Stimulated activated CD4-positive, alpha-beta T cell treated with anti-CD3 and anti-CD28 coated beads, Interleukin-2, amount 100 ng/mL, for 24 hours (primary cell): ENCODE measurements at regions not wholly inside any gene's neighbourhood (a gene's known extent, or its start where the extent isn't known, plus 50 kb on each side); places are given as distances from the start of the nearest gene placed in this dataset.
"Not testable (repeated sequence)": the region's sequence is repeated elsewhere in the genome, so short reads cannot be mapped to it uniquely, and the experiment has no call there.

ENCODE experiments used
- DNase-seq, 2 donors: peaks; one replicate each; pipeline ENCODE4 v3.0.0-alpha.2; 2020

DNA sequence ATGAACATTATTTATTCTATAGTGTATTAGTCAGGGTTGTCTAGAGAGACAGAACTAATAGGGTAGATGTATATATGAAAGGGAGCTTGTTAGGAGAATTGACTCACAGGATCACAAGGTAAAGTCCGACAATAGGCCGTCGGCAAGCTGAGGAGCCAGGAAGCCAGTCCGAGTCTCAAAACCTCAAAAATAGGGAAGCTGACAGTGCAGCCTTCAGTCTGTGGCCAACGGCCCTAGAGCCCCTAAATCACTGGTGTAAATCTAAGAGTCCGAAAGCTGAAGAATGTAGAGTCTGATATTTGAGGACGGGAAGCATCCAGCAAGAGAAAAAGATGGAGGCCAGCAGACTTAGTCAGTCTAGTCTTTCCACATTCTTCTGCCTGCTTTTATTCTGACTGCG lies 912.2 kb downstream of the FLRT2 start:
- no peak for DNase-seq

DNA sequence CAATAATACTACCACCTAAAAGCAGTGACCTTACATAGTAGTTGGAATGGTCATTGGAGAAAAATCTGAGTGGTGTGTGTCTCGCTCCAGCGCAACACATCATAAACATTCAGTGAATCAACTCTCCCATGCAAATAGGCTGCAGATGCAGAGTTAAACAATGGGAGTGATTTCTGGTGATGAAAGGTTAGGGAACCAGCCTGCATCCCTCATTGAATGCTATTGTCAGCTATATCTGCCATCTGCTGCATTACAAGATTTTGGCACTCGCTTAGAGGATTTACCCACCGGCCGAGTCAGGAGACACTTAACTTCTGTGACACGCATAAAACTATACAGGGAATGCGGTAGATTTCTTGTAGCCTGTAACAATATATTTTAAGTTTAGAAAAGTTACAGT lies 900.9 kb downstream of the FLRT2 start:
- DNase-seq: no peak

DNA sequence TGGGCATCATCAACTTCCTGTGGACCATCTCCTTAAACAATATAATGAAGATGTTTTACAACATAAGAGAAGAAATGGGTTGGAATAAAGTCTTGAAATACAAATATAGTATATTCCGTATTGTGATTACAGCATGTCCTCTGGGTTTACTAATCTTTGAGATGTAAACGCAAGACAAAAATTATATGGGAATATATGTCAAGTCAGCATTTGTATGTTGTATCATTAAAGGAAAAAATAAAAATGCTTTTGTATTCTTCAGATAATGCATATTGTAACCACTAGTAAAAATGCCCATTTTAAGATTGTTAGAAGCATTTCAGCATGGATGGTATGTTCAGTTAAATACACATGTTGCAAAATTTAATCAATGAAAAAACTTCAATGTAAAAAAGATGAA lies 893.3 kb downstream of the FLRT2 start:
- DNase-seq: no peak

DNA sequence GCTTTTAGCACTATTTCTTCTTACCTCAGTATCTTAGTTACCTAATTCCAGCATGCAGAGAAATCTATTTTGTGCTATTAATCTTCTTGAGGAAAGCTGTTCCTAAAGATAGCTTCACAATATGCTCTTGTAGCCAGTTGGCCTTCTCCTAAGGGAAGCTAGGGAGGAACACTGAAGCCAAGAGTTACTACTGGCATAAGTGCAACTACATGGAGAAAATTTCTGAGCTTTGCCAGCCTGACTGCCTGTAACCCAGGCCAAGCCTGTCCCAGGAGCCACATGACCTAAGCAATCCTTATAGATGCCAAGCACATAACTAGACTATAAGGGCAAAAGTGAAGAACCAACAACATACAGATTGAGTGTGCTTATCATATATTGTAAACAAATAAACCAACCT lies 890.2 kb downstream of the FLRT2 start:
- DNase-seq: no peak

DNA sequence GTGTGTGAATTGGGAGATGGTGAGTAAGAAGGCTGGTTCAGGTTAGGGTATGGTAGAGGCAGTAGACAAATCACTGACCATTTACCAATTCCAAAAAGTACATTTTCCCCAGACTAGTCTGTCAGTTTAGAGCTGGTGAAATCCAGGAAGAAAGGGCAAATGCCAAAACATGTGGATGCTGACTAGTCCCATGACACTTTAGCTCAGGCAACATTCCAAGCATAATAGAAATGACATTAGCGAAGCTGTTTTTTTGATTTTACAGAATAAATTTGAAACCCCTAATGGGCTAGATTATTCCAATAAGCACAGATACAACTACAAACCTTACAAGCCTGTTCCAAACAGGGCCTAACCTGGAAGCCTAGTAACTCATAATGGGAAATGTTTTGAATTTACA lies 884.2 kb downstream of the FLRT2 start:
- DNase-seq: no peak

DNA sequence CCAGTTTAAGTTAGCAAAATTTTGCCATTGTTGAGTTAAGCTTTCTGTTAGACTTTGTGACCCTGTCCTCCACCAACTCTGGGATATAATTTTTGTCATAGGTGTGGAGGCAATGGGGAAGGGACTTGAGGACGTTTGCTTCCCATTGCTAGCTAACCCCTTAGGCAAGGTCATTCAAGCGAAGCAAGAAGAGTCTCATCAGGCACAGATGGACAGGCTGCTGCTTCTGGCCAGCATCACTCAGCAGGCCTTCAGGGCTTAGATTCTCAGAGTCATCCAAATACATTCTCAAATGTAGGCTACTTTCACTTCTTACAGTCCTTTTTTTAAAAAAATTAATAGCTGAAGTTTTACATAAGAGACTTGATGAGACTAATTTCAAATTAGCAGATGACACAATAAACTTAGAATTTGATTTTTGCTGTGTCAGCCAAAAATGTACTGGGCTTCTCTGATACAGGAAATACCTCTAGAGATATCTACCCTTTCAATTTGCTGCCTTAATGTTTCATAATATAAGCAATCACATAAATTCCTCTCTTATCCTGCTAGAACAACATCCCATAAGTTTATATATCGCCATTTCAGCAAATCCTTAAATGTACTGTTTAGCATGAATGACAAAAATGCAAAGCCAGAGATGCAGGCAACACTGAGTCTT lies 875.2 kb downstream of the FLRT2 start:
- DNase-seq: no peak

DNA sequence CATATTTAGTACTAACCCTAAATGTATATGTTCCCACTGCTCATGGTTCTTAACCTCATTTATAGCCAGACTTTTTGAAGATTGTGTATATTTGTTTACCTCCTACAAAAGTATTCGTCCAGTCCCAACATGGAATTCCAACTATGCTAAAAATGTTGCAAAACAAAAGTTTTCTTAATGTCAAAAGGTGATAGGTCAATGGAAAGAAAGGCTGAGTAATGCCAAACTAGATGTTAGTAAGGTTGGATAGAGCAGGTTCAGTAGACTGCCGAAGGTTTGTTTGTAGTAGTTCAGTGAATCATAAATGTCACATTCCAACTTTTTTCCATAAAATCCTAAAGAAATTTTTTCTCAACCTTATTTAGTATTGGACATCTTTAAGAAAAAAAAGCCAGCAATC lies 874.5 kb downstream of the FLRT2 start:
- DNase-seq: no peak

DNA sequence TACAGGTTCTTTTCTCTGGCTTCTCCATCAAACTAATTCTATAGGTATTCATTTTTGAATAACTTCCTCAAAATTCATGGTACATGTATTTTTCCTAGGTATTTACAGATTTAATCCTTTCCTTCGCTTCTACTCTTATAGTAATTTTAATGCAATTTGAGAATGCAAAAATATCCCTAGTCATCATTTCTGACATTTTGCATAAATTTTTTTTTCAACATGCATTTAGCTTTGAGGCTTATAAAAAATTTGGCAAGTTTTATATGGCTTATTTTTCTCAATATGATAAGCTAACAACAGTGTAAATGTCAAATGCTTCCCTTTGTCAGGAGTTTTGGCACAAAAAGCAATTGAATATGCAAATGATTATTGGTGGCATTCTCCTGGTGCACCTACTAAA lies 872.6 kb downstream of the FLRT2 start:
- no peak for DNase-seq

DNA sequence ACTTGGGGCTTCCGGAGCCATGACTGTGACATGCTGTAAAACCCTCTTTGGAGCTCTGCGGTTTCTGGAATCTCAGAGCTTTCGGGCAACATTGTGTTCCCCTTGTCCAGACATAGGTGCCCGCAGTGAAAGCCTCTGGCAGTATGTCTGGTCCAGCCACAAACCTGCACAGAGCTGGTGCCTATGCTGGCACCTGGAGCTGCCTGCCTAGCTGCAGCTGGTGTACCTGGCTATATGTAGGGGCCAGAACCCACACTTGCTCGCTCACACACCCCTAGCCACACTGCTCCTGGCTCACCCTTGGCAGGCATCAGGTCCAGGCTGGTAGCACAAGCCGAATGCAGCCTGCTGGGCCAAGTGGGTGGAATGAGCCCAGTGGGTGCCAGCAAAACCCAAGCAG lies 861.1 kb downstream of the FLRT2 start:
- DNase-seq: no peak

DNA sequence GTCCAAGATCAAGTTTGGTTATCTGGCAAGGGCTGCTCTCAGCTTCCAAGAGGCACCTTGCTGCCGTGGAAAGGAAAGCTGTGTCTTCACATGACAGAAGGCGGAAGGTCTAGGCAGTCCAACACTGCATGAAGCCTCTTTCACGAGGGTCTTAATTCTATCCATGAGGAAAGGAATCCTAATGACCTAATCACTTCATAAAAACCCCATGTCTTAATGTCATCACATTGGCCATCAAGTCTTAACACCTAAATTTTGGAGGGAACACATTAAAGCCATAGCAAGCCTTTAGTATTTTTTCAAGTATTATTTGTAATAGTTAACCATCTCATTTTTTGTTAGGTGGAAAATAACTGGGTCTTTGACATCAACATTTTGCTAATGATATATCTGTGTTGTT lies 858.3 kb downstream of the FLRT2 start:
- no peak for DNase-seq

DNA sequence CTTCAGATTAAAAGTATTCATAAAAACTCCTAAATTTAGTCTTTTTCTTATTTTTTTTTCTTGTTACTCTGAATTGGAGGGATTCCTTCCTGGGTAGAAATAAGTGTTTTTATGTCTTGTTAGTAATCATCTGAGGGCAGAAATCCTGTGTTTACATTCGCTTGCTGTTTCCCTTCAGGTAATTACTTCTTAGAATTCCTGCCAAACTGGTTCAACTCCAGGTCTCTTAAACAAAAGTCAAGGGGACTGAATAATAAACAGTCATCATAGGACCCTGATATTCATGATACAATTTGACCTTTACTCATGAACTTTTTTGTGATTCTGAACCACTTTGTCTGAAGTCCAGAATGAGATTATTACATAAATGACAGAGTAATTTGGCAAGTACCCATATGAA lies 843.9 kb downstream of the FLRT2 start:
- no peak for DNase-seq

DNA sequence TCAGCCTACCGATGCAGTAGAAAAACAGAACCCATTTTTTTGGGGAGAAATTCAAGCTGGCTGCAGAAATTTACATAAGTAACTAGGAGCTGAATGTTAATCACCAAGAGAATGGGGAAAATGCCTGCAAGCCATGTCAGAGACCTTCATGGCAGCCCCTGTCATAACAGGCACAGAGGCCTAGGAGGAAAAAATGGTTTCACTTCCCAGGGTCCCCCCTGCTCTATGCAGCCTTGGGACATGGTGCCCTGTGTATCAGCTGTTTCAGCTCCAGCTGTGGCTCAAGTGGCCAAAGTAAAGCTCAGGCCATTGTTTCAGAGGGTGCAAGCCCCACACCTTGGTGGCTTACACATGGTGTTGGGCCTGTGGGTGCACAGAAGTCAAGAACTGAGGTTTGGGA lies 842.5 kb downstream of the FLRT2 start:
- DNase-seq: no peak

DNA sequence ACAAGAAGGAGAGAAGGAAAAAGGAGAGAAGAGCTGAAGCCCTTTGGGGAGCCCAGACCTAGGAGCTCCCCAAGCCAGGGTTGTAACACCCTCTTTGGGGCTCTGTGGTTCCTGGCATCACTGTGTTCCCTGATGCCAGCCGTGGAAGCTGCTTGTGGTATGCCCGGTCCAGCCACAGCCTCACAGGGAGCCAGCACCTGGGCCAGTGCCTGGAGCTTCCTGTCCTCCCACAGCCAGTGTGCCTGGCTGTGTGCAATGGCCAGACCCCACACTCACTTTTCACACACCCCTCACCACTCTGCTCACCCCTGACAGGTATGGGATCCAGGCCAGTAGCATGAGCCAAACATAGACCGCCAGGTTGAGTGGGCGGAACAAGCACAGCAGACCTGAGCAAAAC lies 834.7 kb downstream of the FLRT2 start:
- DNase-seq: no peak

DNA sequence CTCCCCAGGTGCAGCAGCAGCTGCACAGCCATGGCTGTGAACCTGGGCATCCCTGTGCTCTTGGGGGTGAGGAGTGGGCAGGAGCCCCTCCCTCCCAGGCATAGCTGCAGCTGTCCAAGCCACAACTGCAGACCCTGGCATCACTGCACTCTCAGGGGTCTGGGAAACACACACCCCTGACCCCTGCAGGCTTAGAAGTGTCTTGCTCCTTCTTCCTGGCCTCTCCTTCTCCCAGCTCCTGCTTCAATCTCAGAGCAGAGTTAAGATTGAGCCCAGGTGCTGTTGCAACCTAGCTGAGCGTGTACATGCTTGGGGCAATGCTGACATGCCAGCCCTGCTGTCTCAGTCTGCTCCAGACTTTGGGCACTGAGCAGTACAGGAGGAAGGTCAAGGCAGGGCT lies 833.6 kb downstream of the FLRT2 start:
- no peak for DNase-seq

DNA sequence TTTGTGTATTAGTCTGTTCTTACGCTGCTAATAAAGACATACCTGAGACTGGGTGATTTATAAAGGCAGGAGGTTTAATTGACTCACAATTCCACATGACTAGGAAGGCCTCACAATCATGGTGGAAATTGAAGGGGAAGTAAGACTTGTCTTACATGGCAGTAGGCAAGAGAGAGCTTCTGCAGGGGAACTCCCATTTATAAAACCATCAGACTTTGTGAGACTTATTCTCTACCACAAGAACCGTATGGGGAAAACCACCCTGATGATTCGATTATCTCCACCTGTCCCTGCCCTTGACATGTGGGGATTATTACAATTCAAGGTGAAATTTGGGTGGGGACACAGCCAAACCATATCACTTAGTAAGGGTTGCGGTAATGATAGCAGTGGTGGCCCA lies 833.1 kb downstream of the FLRT2 start:
- DNase-seq: no peak

DNA sequence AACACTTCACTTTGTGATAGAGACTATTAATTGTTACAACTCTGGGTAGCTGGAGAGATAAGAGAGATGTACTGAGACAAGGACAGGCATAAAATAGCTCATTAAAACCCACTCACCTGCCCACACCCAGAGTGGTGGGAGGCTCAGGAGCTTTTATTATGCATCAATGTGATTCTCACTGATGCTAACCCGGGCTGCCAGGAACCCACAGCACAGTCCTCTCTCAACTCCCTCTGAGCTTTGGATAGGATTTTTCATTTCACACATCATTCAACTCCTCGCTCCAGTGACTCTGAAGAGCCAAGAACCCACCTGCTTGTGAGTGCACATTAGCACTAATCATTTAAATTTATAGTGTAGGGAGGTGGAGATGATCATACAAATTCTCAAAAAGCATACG lies 827.9 kb downstream of the FLRT2 start:
- DNase-seq: no peak

DNA sequence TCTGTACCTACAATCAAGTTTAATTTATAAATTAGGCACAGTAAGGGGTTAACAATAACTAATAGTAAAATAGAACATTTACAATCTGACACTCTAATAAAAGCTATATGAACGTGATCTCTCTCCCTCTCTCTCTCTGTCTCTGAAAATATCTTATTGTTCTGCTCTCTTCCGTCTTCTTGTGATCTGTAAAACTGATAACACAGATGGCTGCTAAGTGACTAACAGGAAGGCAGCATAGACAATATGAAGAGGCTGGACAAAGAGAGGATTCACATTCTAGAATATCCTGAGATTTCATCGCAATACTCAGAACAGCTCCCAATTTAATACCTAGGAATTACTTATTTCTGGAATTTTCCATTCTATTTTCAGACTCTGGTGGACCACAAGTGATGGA lies 827.2 kb downstream of the FLRT2 start:
- DNase-seq: no peak

DNA sequence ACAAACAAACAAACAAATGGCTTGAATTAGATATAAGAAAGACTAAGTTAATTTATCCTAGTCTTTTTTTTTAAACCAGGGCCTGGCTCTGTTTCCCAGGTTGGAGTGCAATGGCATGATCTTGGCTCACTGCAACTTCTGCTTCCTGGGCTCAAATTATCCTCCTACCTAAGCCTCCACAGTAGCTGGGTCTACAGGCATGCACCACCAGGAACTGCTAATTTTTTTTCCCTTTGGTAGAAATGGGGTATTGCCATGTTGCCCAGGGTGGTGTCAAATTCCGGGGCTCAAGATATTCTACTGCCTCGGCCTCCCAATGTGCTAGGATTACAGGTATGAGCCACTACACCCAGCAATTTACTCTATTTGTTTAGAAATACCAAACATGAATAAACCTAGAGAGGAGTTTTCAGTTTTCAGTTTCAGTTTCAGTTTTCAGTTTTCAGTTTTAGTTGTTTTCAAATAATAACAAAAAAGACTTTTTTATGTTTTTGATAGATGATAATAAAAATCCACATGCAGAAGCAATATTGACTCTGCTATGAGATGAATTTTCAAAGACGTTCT lies 817.0 kb downstream of the FLRT2 start:
- no peak for DNase-seq

DNA sequence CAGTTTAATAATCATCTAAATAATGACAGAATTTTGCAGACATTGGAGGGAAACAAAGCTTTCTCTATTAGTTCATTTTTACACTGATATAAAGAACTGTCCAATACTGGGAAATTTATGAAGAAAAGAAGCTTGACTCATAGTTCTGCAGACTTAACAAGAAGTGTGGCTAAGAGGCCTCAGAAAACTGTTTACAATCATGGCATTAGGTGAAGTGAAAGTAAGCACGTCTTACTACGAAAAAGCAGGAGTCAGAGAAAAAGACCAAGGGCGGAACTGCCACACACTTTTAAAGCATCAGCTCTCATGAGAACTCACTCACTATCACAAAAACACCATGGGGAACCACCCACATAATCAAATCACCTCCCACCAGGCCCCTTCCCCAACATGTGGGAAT lies 804.4 kb downstream of the FLRT2 start:
- no peak for DNase-seq

DNA sequence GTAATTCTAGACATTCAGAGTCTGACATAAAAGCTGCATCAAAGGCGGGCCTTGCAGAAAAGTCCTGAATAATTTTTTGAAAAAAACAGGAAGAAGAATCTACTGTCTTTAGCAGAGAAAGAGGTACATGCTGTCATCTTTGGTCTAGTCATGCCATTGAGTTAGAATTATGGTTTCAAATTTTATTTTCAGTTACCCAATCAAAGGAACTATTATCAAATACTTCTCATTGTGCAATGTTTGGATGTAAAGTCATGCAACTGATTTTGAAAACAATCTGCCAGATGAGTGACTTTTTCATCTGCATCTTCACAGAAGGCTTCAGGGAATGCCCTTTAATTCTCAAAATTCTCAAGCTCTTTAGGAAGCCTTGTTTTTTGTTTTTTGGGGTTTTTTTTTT lies 803.5 kb downstream of the FLRT2 start:
- no peak for DNase-seq

DNA sequence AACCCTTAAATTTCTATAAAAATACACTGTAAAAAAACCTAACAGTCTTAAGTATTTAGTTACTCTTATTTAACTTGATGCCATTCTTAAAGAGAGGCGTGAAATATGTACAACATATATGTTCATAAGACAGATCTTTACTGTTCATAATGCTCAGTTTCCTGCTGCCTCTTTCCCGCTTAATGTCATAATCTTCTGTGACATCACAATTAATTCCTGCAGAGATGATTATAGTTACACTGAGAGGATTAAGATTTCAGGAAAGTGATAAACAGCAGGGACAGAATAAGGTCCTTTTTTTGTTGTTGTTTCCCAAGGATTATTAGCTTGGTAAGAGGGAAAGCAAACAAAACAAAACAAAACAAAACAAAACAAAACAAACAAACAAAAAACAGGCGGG lies 801.4 kb downstream of the FLRT2 start:
- DNase-seq: no peak

DNA sequence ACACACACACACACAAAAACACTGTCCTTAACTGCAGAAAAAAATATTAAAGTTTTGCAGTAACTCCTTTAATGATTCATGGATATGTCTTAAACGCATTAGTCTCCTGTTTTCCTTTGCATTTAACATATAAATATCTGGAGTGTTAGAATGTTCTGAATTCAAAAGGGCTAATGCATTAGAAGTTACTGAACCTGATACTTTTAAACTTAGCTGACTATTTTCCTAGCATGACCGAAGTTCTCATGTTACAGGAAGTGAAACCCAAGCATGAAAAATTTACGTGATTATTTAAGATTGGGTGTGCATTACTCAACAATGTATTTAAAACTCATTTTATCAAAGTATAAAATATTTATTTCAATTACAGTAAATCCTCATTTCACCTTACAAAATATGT lies 791.2 kb downstream of the FLRT2 start:
- no peak for DNase-seq

DNA sequence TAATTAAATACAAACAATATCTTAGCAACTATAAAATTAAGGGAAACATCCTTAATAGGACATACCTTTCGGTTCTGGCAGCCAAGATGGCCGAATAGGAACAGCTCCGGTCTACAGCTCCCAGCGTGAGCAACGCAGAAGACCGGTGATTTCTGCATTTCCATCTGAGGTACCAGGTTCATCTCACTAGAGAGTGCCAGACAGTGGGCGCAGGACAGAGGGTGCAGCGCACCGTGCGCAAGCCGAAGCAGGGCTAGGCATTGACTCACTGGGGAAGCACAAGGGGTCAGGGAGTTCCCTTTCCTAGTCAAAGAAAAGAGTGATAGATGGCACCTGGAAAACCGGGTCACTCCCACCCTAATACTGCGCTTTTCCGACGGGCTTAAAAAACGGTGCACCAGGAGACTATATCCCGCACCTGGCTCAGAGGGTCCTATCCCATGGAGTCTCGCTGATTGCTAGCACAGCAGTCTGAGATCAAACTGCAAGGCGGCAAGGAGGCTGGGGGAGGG lies 782.3 kb downstream of the FLRT2 start:
- DNase-seq: not testable (repeated sequence)

DNA sequence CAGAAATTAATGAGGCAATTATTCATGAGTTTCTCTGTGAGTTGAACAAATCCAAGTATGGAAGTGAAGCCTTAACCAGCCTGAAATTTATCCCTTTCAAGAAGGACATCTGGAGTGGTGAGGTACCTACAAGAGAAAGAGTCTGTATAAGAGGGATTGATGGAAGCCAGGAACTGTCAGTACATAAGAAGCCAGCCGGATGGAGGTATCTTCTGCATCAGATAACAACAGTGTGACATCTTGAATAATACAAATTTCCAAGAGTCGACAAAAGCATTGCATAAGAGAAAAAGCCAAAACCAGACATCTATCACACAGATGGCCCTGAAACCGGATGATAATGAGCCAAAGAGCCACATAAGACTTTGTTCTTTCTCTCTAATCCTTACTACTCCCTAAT lies 781.2 kb downstream of the FLRT2 start:
- no peak for DNase-seq

DNA sequence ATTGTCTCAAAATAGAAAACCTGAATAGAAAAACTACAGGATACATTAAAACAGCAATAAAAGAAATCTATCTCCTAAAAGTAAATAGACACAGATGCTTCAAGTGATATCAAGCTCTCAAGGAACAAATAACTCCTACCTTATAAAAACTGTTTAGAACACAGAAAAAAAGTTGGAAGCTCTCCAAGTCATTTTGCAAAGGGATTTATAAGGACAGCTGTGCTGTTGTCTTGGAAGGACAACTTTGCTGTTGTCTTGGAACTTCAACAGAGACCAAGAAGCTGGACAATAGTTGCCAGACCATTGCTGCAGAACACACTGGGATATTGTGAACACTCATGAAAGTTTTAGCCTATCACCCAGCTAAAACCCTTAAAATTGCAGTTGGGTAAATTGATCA lies 780.7 kb downstream of the FLRT2 start:
- DNase-seq: no peak
